H1 (cell line): ENCODE measurements at regions not wholly inside any gene's neighbourhood (a gene's known extent, or its start where the extent isn't known, plus 50 kb on each side); places are given as distances from the start of the nearest gene placed in this dataset.
A peak's percentile ranks its signal among the peaks of the same experiment; 100 is the strongest.

Experiments
- CTCF ChIA-PET: fragments of 300-600 bp; sonication (Branson Sonifier 250); formaldehyde crosslinking; loops from one replicate; lab custom pipeline; 2021; ENCODE audit not compliant: partially characterized antibody; lab: Charles Lee
- POLR2A ChIA-PET: fragments of 300-600 bp; sonication (Branson Sonifier 250); formaldehyde crosslinking; loops from one replicate; lab custom pipeline; 2021; ENCODE audit warnings: inconsistent platforms; ENCODE audit not compliant: partially characterized antibody; lab: Charles Lee
- DNase-seq, 2 experiments: peaks; one replicate each; pipeline versions ENCODE4 v3.0.0 to v3.0.0-alpha.2; 2010 to 2022; ENCODE audit warnings: low spot score in 2 of 2, low read depth in 1 of 2, mixed read lengths in 1 of 2
- FAIRE-seq: peaks from 2 replicates; lab custom pipeline; 2011; peaks lifted over from hg19 to GRCh38; lab: Jason Lieb, UNC
- H2AFZ ChIP-seq: 2 replicates; pipeline ENCODE4 v1.8.1; 2012; ENCODE audit warnings: low read length, inconsistent platforms
- H2AK5ac ChIP-seq: 2 replicates; pipeline ENCODE4 v1.6.1; 2013; ENCODE audit warnings: low read depth, low read length
- H2BK120ac ChIP-seq: replicated peaks from 2 replicates; pipeline ENCODE3; 2013; ENCODE audit warnings: low read depth, low read length, inconsistent platforms
- H2BK12ac ChIP-seq: 2 replicates; pipeline ENCODE4 v1.6.1; 2013; ENCODE audit warnings: low read depth, low read length
- H2BK15ac ChIP-seq: 2 replicates; pipeline ENCODE4 v1.6.1; 2013; ENCODE audit warnings: low read length
- H2BK20ac ChIP-seq: 2 replicates; pipeline ENCODE4 v1.6.1; 2013; ENCODE audit warnings: low read length
- H2BK5ac ChIP-seq: 2 replicates; pipeline ENCODE4 v1.6.1; 2013; ENCODE audit warnings: low read depth, low read length
- H3K14ac ChIP-seq: 2 replicates; pipeline ENCODE4 v1.6.1; 2013; ENCODE audit warnings: inconsistent platforms; ENCODE audit not compliant: insufficient read length
- H3K18ac ChIP-seq: 2 replicates; pipeline ENCODE4 v1.6.1; 2013; ENCODE audit warnings: low read length; ENCODE audit errors: extremely low read depth
- H3K23ac ChIP-seq: 2 replicates; pipeline ENCODE4 v1.6.1; 2013; ENCODE audit warnings: inconsistent platforms; ENCODE audit not compliant: insufficient read length
- H3K23me2 ChIP-seq: 2 replicates; pipeline ENCODE4 v1.6.1; 2013; ENCODE audit warnings: low read depth, low read length
- H3K27ac ChIP-seq: 2 replicates; pipeline ENCODE4 v1.6.1; 2011; ENCODE audit warnings: low read depth, low read length, inconsistent platforms
- H3K27me3 ChIP-seq, 4 experiments: replicated peaks in 1 of 4; 1 replicate in 1 of 4; 2 replicates in 3 of 4; pipeline versions ENCODE4 v1.6.1 to v1.8.1; 2011 to 2013; ENCODE audit warnings: low read length in 3 of 4, mild to moderate bottlenecking in 3 of 4, inconsistent platforms in 2 of 4, mixed read lengths in 2 of 4, moderate library complexity in 1 of 4; ENCODE audit not compliant: control insufficient read depth in 3 of 4, insufficient read depth in 3 of 4; ENCODE audit errors: extremely low read depth in 1 of 4
- H3K36me3 ChIP-seq, 4 experiments: 2 replicates each; pipeline versions ENCODE4 v1.6.1 to v1.8.1; 2011 to 2013; ENCODE audit warnings: mild to moderate bottlenecking in 4 of 4, low read length in 3 of 4, moderate library complexity in 2 of 4, control low read depth in 1 of 4, inconsistent platforms in 1 of 4; ENCODE audit not compliant: insufficient read depth in 4 of 4, control insufficient read depth in 2 of 4
- H3K4ac ChIP-seq: replicated peaks from 2 replicates; pipeline ENCODE3; 2013; ENCODE audit warnings: low read length, low read depth, mixed read lengths, inconsistent platforms; ENCODE audit not compliant: insufficient read length
- H3K4me1 ChIP-seq, 4 experiments: replicated peaks in 1 of 4; 1 replicate in 1 of 4; 2 replicates in 3 of 4; pipeline versions ENCODE4 v1.6.1 to v1.8.1; 2011 to 2013; ENCODE audit warnings: low read length in 3 of 4, inconsistent platforms in 2 of 4, mixed read lengths in 1 of 4; ENCODE audit not compliant: insufficient read depth in 4 of 4, control insufficient read depth in 3 of 4
- H3K4me2 ChIP-seq, 2 experiments: 2 replicates each; pipeline versions ENCODE4 v1.6.1 to v1.8.1; 2011 to 2013; ENCODE audit warnings: low read depth in 2 of 2, low read length in 2 of 2, control low read depth in 1 of 2, inconsistent platforms in 1 of 2, mild to moderate bottlenecking in 1 of 2; ENCODE audit not compliant: insufficient read depth in 1 of 2
- H3K4me3 ChIP-seq, 4 experiments: fragments of 200-600, 300-600 bp in 1 of 4; sonication (generic), shearing (Covaris generic), sonication (Bioruptor Twin) in 1 of 4; 2 replicates each; pipeline versions ENCODE4 v1.5.1 to v1.8.1; 2011 to 2016; ENCODE audit warnings: low read length in 4 of 4, low read depth in 3 of 4, control low read depth in 2 of 4, inconsistent platforms in 2 of 4, mild to moderate bottlenecking in 2 of 4, mixed read lengths in 1 of 4, moderate library complexity in 1 of 4; ENCODE audit not compliant: insufficient read depth in 2 of 4; ENCODE audit errors: extremely low read depth in 1 of 4
- H3K56ac ChIP-seq: replicated peaks from 2 replicates; pipeline ENCODE3; 2013; ENCODE audit warnings: low read depth, mild to moderate bottlenecking, mixed read lengths, low read length, inconsistent platforms; ENCODE audit not compliant: insufficient read length
- H3K79me1 ChIP-seq: 2 replicates; pipeline ENCODE4 v1.6.1; 2013; ENCODE audit warnings: low read depth, low read length, control low read depth
- H3K79me2 ChIP-seq, 2 experiments: 2 replicates each; pipeline versions ENCODE4 v1.6.1 to v1.8.1; 2012 to 2013; ENCODE audit warnings: low read length in 2 of 2, mild to moderate bottlenecking in 2 of 2, inconsistent platforms in 1 of 2; ENCODE audit not compliant: insufficient read depth in 2 of 2, control insufficient read depth in 1 of 2
- H3K9ac ChIP-seq, 4 experiments: replicated peaks in 1 of 4; 1 replicate in 1 of 4; 2 replicates in 3 of 4; pipeline versions ENCODE4 v1.6.1 to v1.8.1; 2011 to 2013; ENCODE audit warnings: low read depth in 3 of 4, low read length in 3 of 4, control low read depth in 2 of 4, mild to moderate bottlenecking in 2 of 4, moderate library complexity in 2 of 4, inconsistent platforms in 1 of 4; ENCODE audit errors: extremely low read depth in 1 of 4
- H3K9me3 ChIP-seq, 2 experiments: 2 replicates each; pipeline versions ENCODE4 v1.6.1 to v1.8.1; 2012 to 2013; ENCODE audit warnings: mild to moderate bottlenecking in 2 of 2, moderate library complexity in 2 of 2, control low read depth in 1 of 2, inconsistent platforms in 1 of 2, low read depth in 1 of 2, low read length in 1 of 2, mixed read lengths in 1 of 2; ENCODE audit not compliant: insufficient read depth in 2 of 2
- H4K20me1 ChIP-seq, 2 experiments: replicated peaks in 1 of 2; 2 replicates each; pipeline versions ENCODE3 to v1.8.1; 2011 to 2013; ENCODE audit warnings: inconsistent platforms in 2 of 2, low read length in 2 of 2, mild to moderate bottlenecking in 1 of 2; ENCODE audit not compliant: insufficient read depth in 2 of 2, control insufficient read depth in 1 of 2
- H4K5ac ChIP-seq: 2 replicates; pipeline ENCODE4 v1.6.1; 2013; ENCODE audit warnings: low read length, low read depth, mixed read lengths, inconsistent platforms; ENCODE audit not compliant: insufficient read length
- H4K8ac ChIP-seq: 2 replicates; pipeline ENCODE4 v1.8.0; 2013; ENCODE audit warnings: mild to moderate bottlenecking, moderate library complexity, low read length, inconsistent platforms; ENCODE audit not compliant: insufficient read depth; ENCODE audit errors: extremely low read depth
- H4K91ac ChIP-seq: replicated peaks from 2 replicates; pipeline ENCODE3; 2013; ENCODE audit warnings: low read length, mixed read lengths, inconsistent platforms; ENCODE audit not compliant: insufficient read length
- ATF3 ChIP-seq: IDR thresholded peaks from 2 replicates; pipeline ENCODE4 v1.6.1; 2011; ENCODE audit warnings: low read depth, mild to moderate bottlenecking, low read length; ENCODE audit not compliant: insufficient read depth
- CEBPB ChIP-seq: IDR thresholded peaks from 2 replicates; pipeline ENCODE4 v1.6.1; 2012; ENCODE audit warnings: low read depth, low read length
- E2F6 ChIP-seq: IDR thresholded peaks from 2 replicates; pipeline ENCODE4 v1.6.1; 2012; ENCODE audit warnings: inconsistent platforms
- MAX ChIP-seq: IDR thresholded peaks from 2 replicates; pipeline ENCODE4 v1.6.1; 2012; ENCODE audit warnings: inconsistent platforms
- WGBS, 2 experiments: shearing (Covaris generic) in 1 of 2; methylation state at CpG; one replicate each; pipeline versions ENCODE4 v1.1.6 to v1.1.7; 2013 to 2015; ENCODE audit warnings: low lambda C conversion rate in 2 of 2, mixed read lengths in 2 of 2, inconsistent platforms in 1 of 2, low coverage in 1 of 2, missing lambda C conversion rate in 1 of 2; ENCODE audit not compliant: insufficient replicate concordance in 2 of 2, insufficient coverage in 1 of 2, insufficient read length in 1 of 2; ENCODE audit errors: extremely low coverage in 1 of 2, missing lambda C conversion rate in 1 of 2; 5-methylcytosine and 5-hydroxymethylcytosine counted together

- H3K4me1 ChIP-seq: peaks cover 18 to 23% (median 21%) of the 10 kb centered on the region in 4 experiments
- H3K4me2 ChIP-seq: peak overlapping the region in 1 of 2 experiments; percentile 50; a peak in 2 of 4 replicates
- no peak overlapping the region for H2BK15ac ChIP-seq
- peak overlapping the region; percentile 20 for H4K91ac ChIP-seq
- H3K79me1 ChIP-seq: no peaks in the 10 kb centered on the region
- no peak overlapping the region for H3K9ac ChIP-seq
- H3K23ac ChIP-seq: no peak overlapping the region
- peak overlapping the region; percentile 14 for H2BK120ac ChIP-seq
- no peaks in the 10 kb centered on the region for H3K23me2 ChIP-seq
- H4K8ac ChIP-seq: no peak overlapping the region
- H2AFZ ChIP-seq: no peak overlapping the region
- ChIA-PET CTCF (interaction anchor here (1.1 to 2.6 kb wide), 3 partner anchors 9 to 503 kb away, joined by 5 to 9 read pairs (median 7); no protein-coding TSS in a partner anchor), POLR2A (interaction anchor here (1.3 kb wide), 1 partner anchor 9 kb away, joined by 8 read pairs; no protein-coding TSS in a partner anchor)
- no peaks in the 10 kb centered on the region for H3K36me3 ChIP-seq
- peaks cover 0 to 3% (median 0%) of the 10 kb centered on the region in 4 experiments; a peak in 1 of 7 replicates for H3K27me3 ChIP-seq
- TF ChIP-seq MAX (peak; percentile 44; the same call in 1 of the 2 replicates), ATF3 (no peak), E2F6 (peak; percentile 52; the same call in 1 of the 2 replicates), CEBPB (no peak)
- DNase-seq (no peak), FAIRE-seq (peak; percentile 55)
- WGBS, 2 experiments: 89% methylated on average over 4 of the region's 4 CpGs; no CpG with 5 or more reads in 1 of the 2 experiments
- peak overlapping the region; percentile 53 for H3K18ac ChIP-seq
- H3K79me2 ChIP-seq: no peaks in the 10 kb centered on the region
- H4K5ac ChIP-seq: no peak overlapping the region
- H2BK12ac ChIP-seq: peak overlapping the region; percentile 68
- H3K56ac ChIP-seq: no peak overlapping the region
- no peak overlapping the region for H3K4ac ChIP-seq
- H2AK5ac ChIP-seq: peak overlapping the region; percentile 75; the same call in 1 of the 2 replicates
- no peak overlapping the region for H3K14ac ChIP-seq
- peak overlapping the region; percentile 94 for H2BK20ac ChIP-seq
- H3K4me3 ChIP-seq: peak overlapping the region in 1 of 4 experiments; percentile 32; a peak in 1 of 8 replicates
- H2BK5ac ChIP-seq: no peak overlapping the region
- no peaks in the 10 kb centered on the region for H3K9me3 ChIP-seq
- H3K27ac ChIP-seq: no peak overlapping the region
- no peaks in the 10 kb centered on the region for H4K20me1 ChIP-seq
Measured at GRCh38 chr10:78550716-78551115, 517.1 kb downstream of the RPS24 start.
